ENCODE measurements at regions not wholly inside any gene's neighbourhood (a gene's known extent, or its start where the extent isn't known, plus 50 kb on each side); places are given as distances from the start of the nearest gene placed in this dataset.

DNA sequence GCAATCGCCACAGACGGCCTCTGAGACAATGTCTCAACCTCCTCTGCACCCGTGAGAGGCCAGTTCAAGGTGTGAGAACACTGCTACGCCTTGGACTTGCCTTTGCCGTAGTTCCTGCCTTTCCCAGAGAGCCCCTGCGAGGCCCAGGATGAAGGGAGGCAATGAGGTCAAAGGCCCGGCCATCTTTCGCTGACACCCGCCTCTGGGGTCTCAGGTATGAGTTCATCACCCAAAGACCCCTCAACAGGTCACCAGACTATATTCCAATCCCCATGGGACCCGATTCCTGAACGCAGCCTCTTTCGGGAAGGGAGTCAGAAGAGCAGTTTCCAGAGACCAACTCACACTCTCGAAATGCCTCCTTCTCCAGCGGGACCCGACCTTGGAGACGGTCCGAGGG is 573.5 kb downstream of the KCNJ18 start:
- ChIA-PET POLR2A (no interaction called here), CTCF (no interaction called here)
- DNase-seq (ENCODE audit: extremely low spot score): no peak
- TF ChIP-seq FOXA1 (IDR thresholded peaks at IDR 0.05) (no peak), NFRKB (IDR thresholded peaks at IDR 0.05) (no peak), ELF4 (IDR thresholded peaks at IDR 0.05) (no peak), FOXM1 (IDR thresholded peaks at IDR 0.05; ENCODE audit: borderline replicate concordance) (no peak), BHLHE40 (IDR thresholded peaks at IDR 0.05; ENCODE audit: borderline replicate concordance) (no peak), L3MBTL2 (conservative IDR thresholded peaks at IDR 0.05) (no peak), CTBP1 (IDR thresholded peaks at IDR 0.05; ENCODE audit: borderline replicate concordance) (no peak), ARNT (IDR thresholded peaks at IDR 0.05) (no peak), TARDBP (IDR thresholded peaks at IDR 0.05) (no peak), ZNF384 (IDR thresholded peaks at IDR 0.05) (no peak), LEF1 (IDR thresholded peaks at IDR 0.05; ENCODE audit: borderline replicate concordance) (no peak), FOXK2 (IDR thresholded peaks at IDR 0.05) (no peak), SP1 (IDR thresholded peaks at IDR 0.05) (no peak)
- TF ChIP-seq, protein P1, sequence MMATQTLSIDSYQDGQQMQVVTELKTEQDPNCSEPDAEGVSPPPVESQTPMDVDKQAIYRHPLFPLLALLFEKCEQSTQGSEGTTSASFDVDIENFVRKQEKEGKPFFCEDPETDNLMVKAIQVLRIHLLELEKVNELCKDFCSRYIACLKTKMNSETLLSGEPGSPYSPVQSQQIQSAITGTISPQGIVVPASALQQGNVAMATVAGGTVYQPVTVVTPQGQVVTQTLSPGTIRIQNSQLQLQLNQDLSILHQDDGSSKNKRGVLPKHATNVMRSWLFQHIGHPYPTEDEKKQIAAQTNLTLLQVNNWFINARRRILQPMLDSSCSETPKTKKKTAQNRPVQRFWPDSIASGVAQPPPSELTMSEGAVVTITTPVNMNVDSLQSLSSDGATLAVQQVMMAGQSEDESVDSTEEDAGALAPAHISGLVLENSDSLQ (IDR thresholded peaks at IDR 0.05): no peak

DNA sequence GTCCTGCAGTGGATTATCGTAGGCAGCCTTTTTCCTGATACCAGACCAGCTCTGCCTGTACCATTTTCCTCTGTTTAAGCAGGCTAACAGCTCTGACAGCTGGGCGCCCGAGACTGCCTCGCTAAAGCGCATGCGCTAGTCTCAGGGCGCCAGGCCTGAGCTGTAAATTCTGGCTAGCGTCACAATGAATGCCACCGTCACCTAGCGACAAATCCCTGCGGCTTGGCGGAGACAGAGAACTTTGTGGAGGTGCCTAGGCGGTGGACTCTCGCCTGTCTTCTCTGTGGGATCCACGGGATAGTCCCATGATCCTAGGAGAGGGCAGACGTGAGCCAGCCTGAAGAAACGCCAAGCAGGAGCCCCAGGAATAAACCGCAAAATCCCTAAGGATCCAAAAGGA is 573.9 kb downstream of the KCNJ18 start:
- DNase-seq (ENCODE audit: extremely low spot score): no peak
- POLR2A ChIA-PET: no interaction called here

DNA sequence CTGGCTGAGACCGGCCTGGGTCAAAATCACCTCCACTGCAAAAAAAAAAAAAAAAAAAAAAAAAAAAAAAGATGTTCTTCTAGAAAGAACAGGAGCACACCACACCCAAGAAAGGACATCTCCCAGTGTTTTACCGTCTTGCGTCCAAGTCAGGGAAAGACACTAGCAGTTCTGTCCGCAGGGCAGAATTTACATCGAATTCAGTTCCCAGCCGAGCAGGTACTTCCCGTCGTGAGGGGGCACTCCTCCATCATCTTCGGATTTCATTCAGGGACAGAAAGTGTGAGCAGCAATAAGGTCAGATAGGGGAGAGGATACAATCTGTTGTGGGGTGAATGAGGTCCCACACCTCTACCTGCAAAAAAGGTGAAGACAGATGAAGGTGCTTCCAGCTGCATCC is 574.7 kb downstream of the KCNJ18 start:
- no peak for TF ChIP-seq HDGF (IDR thresholded peaks at IDR 0.05; ENCODE audit: borderline replicate concordance)
- no peak for TF ChIP-seq ELF4 (IDR thresholded peaks at IDR 0.05)
- TF ChIP-seq NFRKB (IDR thresholded peaks at IDR 0.05): no peak
- no peak for TF ChIP-seq SUZ12 (IDR thresholded peaks at IDR 0.05)
- no peak for TF ChIP-seq LEF1 (IDR thresholded peaks at IDR 0.05; ENCODE audit: borderline replicate concordance)
- TF ChIP-seq FOXM1 (IDR thresholded peaks at IDR 0.05; ENCODE audit: borderline replicate concordance): no peak
- TF ChIP-seq ARNT (IDR thresholded peaks at IDR 0.05): no peak
- no peak for TF ChIP-seq ZNF384 (IDR thresholded peaks at IDR 0.05)
- TF ChIP-seq CTBP1 (IDR thresholded peaks at IDR 0.05; ENCODE audit: borderline replicate concordance): no peak
- ChIA-PET POLR2A (no interaction called here), CTCF (no interaction called here)
- DNase-seq (ENCODE audit: extremely low spot score): no peak

More for the DNA sequence above, 573.9 kb downstream of the KCNJ18 start:
- CTCF ChIA-PET: no interaction called here
- TF ChIP-seq NFRKB (IDR thresholded peaks at IDR 0.05) (no peak), FOXK2 (IDR thresholded peaks at IDR 0.05) (no peak), HDGF (IDR thresholded peaks at IDR 0.05; ENCODE audit: borderline replicate concordance) (no peak), LEF1 (IDR thresholded peaks at IDR 0.05; ENCODE audit: borderline replicate concordance) (no peak), L3MBTL2 (conservative IDR thresholded peaks at IDR 0.05) (no peak), SUZ12 (IDR thresholded peaks at IDR 0.05) (no peak), FOXA1 (IDR thresholded peaks at IDR 0.05) (no peak), ARNT (IDR thresholded peaks at IDR 0.05) (no peak), TARDBP (IDR thresholded peaks at IDR 0.05) (no peak), CTBP1 (IDR thresholded peaks at IDR 0.05; ENCODE audit: borderline replicate concordance) (no peak)
- TF ChIP-seq, protein P1 (IDR thresholded peaks at IDR 0.05): no peak

DNA sequence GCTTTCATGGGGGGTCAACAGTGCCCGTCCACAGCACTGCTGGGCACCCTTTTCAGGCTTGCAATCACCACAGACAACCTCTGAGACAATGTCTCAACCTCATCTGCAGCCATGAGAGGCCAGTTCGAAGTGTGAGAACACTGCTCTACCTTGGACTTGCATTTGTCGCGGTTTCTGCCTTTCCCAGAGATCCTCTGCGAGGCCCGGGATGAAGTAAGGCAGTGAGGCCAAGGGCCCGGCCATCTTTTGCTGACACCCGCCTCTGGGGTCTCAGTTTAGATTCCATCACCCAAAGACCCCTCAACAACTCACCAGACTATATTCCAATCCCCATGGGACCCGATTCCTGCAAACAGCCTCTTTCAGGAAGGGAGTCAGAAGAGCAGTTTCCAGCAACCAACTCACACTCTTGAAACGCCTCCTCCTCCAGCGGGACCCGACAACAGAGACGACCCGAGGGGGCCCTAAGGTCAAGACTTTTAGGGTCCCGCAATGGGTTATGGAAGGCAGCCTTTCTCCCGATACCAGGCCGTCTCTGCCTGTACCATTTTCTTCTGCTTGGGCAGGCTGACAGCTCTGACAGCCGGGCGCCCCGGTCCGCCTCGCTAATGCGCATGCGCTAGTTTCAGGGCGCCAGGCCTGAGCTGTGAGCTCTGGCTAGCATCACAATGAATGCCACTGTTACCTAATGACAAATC is 576.0 kb downstream of the KCNJ18 start:
- TF ChIP-seq ZNF384 (IDR thresholded peaks at IDR 0.05) (no peak), SP1 (IDR thresholded peaks at IDR 0.05) (no peak), FOXK2 (IDR thresholded peaks at IDR 0.05) (no peak), FOXA1 (IDR thresholded peaks at IDR 0.05) (no peak), L3MBTL2 (conservative IDR thresholded peaks at IDR 0.05) (no peak), ELF4 (IDR thresholded peaks at IDR 0.05) (no peak), SUZ12 (IDR thresholded peaks at IDR 0.05) (no peak), TARDBP (IDR thresholded peaks at IDR 0.05) (no peak), LEF1 (IDR thresholded peaks at IDR 0.05; ENCODE audit: borderline replicate concordance) (no peak), HDGF (IDR thresholded peaks at IDR 0.05; ENCODE audit: borderline replicate concordance) (no peak), NFRKB (IDR thresholded peaks at IDR 0.05) (no peak), CTBP1 (IDR thresholded peaks at IDR 0.05; ENCODE audit: borderline replicate concordance) (no peak), BHLHE40 (IDR thresholded peaks at IDR 0.05; ENCODE audit: borderline replicate concordance) (no peak), ARNT (IDR thresholded peaks at IDR 0.05) (no peak), FOXM1 (IDR thresholded peaks at IDR 0.05; ENCODE audit: borderline replicate concordance) (no peak)
- TF ChIP-seq, protein P1 (IDR thresholded peaks at IDR 0.05): no peak
- POLR2A ChIA-PET: no interaction called here
- no peak for DNase-seq (ENCODE audit: extremely low spot score)
- CTCF ChIA-PET: no interaction called here

DNA sequence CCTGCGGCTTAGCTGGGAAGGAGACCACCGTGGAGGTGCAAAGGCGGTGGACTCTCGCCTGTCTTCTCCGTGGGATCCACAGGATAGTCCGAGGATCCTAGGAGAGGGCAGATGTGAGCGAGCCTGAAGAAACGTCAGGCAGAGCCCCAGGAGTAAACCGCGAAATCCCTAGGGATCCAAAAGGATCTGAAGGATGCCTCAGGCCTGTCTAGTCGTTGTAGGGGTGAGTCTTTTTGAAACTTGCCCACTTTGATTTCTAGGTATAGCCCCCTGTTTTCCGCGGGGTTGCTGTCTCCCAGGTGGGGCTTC is 576.5 kb downstream of the KCNJ18 start:
- DNase-seq (ENCODE audit: extremely low spot score): no peak
- ChIA-PET POLR2A (no interaction called here), CTCF (no interaction called here)
- no peak for TF ChIP-seq ELF4 (IDR thresholded peaks at IDR 0.05)
- TF ChIP-seq SP1 (IDR thresholded peaks at IDR 0.05): no peak
- TF ChIP-seq ARNT (IDR thresholded peaks at IDR 0.05): no peak
- no peak for TF ChIP-seq SUZ12 (IDR thresholded peaks at IDR 0.05)
- TF ChIP-seq, protein P1 (IDR thresholded peaks at IDR 0.05): no peak
- TF ChIP-seq LEF1 (IDR thresholded peaks at IDR 0.05; ENCODE audit: borderline replicate concordance): no peak
- TF ChIP-seq BHLHE40 (IDR thresholded peaks at IDR 0.05; ENCODE audit: borderline replicate concordance): no peak
- TF ChIP-seq ZNF384 (IDR thresholded peaks at IDR 0.05): no peak
- no peak for TF ChIP-seq NFRKB (IDR thresholded peaks at IDR 0.05)
- no peak for TF ChIP-seq L3MBTL2 (conservative IDR thresholded peaks at IDR 0.05)
- TF ChIP-seq FOXM1 (IDR thresholded peaks at IDR 0.05; ENCODE audit: borderline replicate concordance): no peak
- TF ChIP-seq CTBP1 (IDR thresholded peaks at IDR 0.05; ENCODE audit: borderline replicate concordance): no peak
- no peak for TF ChIP-seq FOXK2 (IDR thresholded peaks at IDR 0.05)
- TF ChIP-seq HDGF (IDR thresholded peaks at IDR 0.05; ENCODE audit: borderline replicate concordance): no peak
- TF ChIP-seq FOXA1 (IDR thresholded peaks at IDR 0.05): no peak
- TF ChIP-seq TARDBP (IDR thresholded peaks at IDR 0.05): no peak

Data from HEK293T (cell line).